K562 (cell line): ENCODE measurements at regions not wholly inside any gene's neighbourhood (a gene's known extent, or its start where the extent isn't known, plus 50 kb on each side); places are given as distances from the start of the nearest gene placed in this dataset.

Source experiments
- ATAC-seq: fragments of 200-7000 bp; cut with Tn5 transposase; 3 replicates; pipeline ENCODE4 v1.9.1; 2020; ENCODE audit warnings: moderate library complexity
- BruUV-seq: library from RNA; stranded (reverse); fragments of 400-500 nt; replicated peaks from 2 replicates; lab custom pipeline; 2021; lab: Mats Ljungman, UMichigan
- CTCF ChIA-PET: fragments of 300-600 bp; formaldehyde crosslinking; extraction: SDS; loops from one replicate; lab custom pipeline; 2021; ENCODE audit warnings: low intra/inter-chr PET ratio; lab: Yijun Ruan, JAX
- POLR2A ChIA-PET: fragments of 300-600, 350-650 bp; sonication (Branson Sonifier 250); formaldehyde crosslinking; extraction: SDS; loops from one replicate; lab custom pipeline; 2021; ENCODE audit warnings: antibody characterized with exemption, inconsistent platforms; lab: Yijun Ruan, JAX
- DNase-seq, 4 experiments: peaks; one replicate each; pipeline versions ENCODE4 v3.0.0 to v3.0.0-alpha.2; 2011 to 2018; ENCODE audit warnings: low spot score in 3 of 4, mixed read lengths in 3 of 4; ENCODE audit errors: extremely low read depth in 1 of 4
- FAIRE-seq: peaks from 2 replicates; lab custom pipeline; 2011; peaks lifted over from hg19 to GRCh38; lab: Jason Lieb, UNC
- H2AFZ ChIP-seq: 2 replicates; pipeline ENCODE4 v1.6.0; 2011; ENCODE audit warnings: low read depth, low read length, control low read depth, inconsistent platforms
- H3K27ac ChIP-seq: fragments of 200-600 bp; 3 replicates; pipeline ENCODE4 v1.8.0; 2011; ENCODE audit warnings: low read depth, mild to moderate bottlenecking, control low read depth, inconsistent platforms, low read length, moderate library complexity, mixed read lengths; ENCODE audit errors: extremely low read depth
- H3K27me3 ChIP-seq, 2 experiments: fragments of 300-600 bp in 1 of 2; 2 replicates in 1 of 2; 3 replicates in 1 of 2; pipeline versions ENCODE4 v1.6.0 to v1.8.0; 2011; ENCODE audit warnings: inconsistent platforms in 2 of 2, low read length in 2 of 2, mild to moderate bottlenecking in 1 of 2, mixed read lengths in 1 of 2, moderate library complexity in 1 of 2; ENCODE audit not compliant: control insufficient read depth in 2 of 2, insufficient read depth in 2 of 2
- H3K36me3 ChIP-seq: fragments of 300-600 bp; 3 replicates; pipeline ENCODE4 v1.8.0; 2011; ENCODE audit warnings: mild to moderate bottlenecking, low read length, inconsistent platforms; ENCODE audit not compliant: control insufficient read depth, insufficient read depth
- H3K4me1 ChIP-seq, 2 experiments: fragments of 200-600 bp in 1 of 2; replicated peaks in 1 of 2; 2 replicates in 1 of 2; 3 replicates in 1 of 2; pipeline versions ENCODE4 v1.5.1 to v1.8.0; 2011; ENCODE audit warnings: inconsistent platforms in 2 of 2, low read length in 2 of 2, mild to moderate bottlenecking in 1 of 2, mixed read lengths in 1 of 2, moderate library complexity in 1 of 2; ENCODE audit not compliant: control insufficient read depth in 2 of 2, insufficient read depth in 2 of 2
- H3K4me2 ChIP-seq: 2 replicates; pipeline ENCODE4 v1.6.1; 2011; ENCODE audit warnings: low read length, control low read depth, inconsistent platforms, mixed read lengths; ENCODE audit not compliant: insufficient read depth
- H3K4me3 ChIP-seq: fragments of 200-600 bp; sonication (generic), shearing (Covaris generic); 2 replicates; pipeline ENCODE4 v1.5.1; 2016; ENCODE audit warnings: control low read depth, inconsistent platforms
- H3K79me2 ChIP-seq: fragments of 200-600 bp; 3 replicates; pipeline ENCODE4 v1.8.0; 2011; ENCODE audit warnings: low read length, inconsistent platforms; ENCODE audit not compliant: control insufficient read depth, insufficient read depth
- H3K9ac ChIP-seq, 2 experiments: 2 replicates each; pipeline versions ENCODE4 v1.6.0 to v1.6.1; 2011; ENCODE audit warnings: low read depth in 2 of 2, low read length in 2 of 2, control low read depth in 1 of 2, inconsistent platforms in 1 of 2, mild to moderate bottlenecking in 1 of 2, mixed read lengths in 1 of 2; ENCODE audit not compliant: insufficient read depth in 1 of 2
- H3K9me1 ChIP-seq: one replicate; pipeline ENCODE4 v1.6.0; 2011; ENCODE audit warnings: inconsistent platforms, mild to moderate bottlenecking, low read length, moderate library complexity; ENCODE audit not compliant: control insufficient read depth, insufficient read depth
- H3K9me3 ChIP-seq: replicated peaks from 2 replicates; pipeline ENCODE4 v1.5.1; 2011; ENCODE audit warnings: low read depth, low read length, inconsistent platforms; ENCODE audit not compliant: control insufficient read depth, insufficient read depth
- H4K20me1 ChIP-seq: replicated peaks from 2 replicates; pipeline ENCODE4 v1.6.1; 2011; ENCODE audit warnings: low read length, inconsistent platforms, mixed read lengths; ENCODE audit not compliant: control insufficient read depth, insufficient read depth
- BRD4 ChIP-seq: fragments of 200-600 bp; sonication (generic); IDR thresholded peaks from 2 replicates; pipeline ENCODE4 v1.6.1; 2017; ENCODE audit warnings: inconsistent platforms
- C11orf30 ChIP-seq: fragments of 450-650 bp; IDR thresholded peaks from 2 replicates; pipeline ENCODE4 v1.6.1; 2016; ENCODE audit warnings: low read depth, mild to moderate bottlenecking
- CBFA2T3 ChIP-seq: fragments of 450-650 bp; IDR thresholded peaks from 2 replicates; pipeline ENCODE4 v1.6.1; 2017
- E2F8 ChIP-seq: fragments of 450-650 bp; IDR thresholded peaks from 2 replicates; pipeline ENCODE4 v1.7.1; 2018; ENCODE audit warnings: mild to moderate bottlenecking, low read depth; ENCODE audit not compliant: partially characterized antibody
- HNRNPL ChIP-seq: fragments of 200-400 bp; formaldehyde crosslinking; IDR thresholded peaks from 2 replicates; pipeline ENCODE4 v1.6.1; 2017; ENCODE audit warnings: low read depth, mild to moderate bottlenecking, low read length
- HOXB6 ChIP-seq: fragments of 250-450 bp; sonication (Bioruptor Pico); IDR thresholded peaks from 2 replicates; pipeline ENCODE4 v1.5.1; 2022; ENCODE audit warnings: mild to moderate bottlenecking, borderline replicate concordance
- KAT8 ChIP-seq: fragments of 450-650 bp; IDR thresholded peaks from 2 replicates; pipeline ENCODE4 v1.6.1; 2016; ENCODE audit warnings: low read depth, mild to moderate bottlenecking
- MAFG ChIP-seq: fragments of 450-650 bp; conservative IDR thresholded peaks from 2 replicates; pipeline ENCODE4 v1.6.1; 2016; ENCODE audit warnings: missing genetic modification characterization, missing compliant biosample characterization
- MEF2A ChIP-seq: IDR thresholded peaks from 2 replicates; pipeline ENCODE4 v1.6.1; 2011; ENCODE audit warnings: low read depth, mild to moderate bottlenecking, low read length, moderate library complexity; ENCODE audit not compliant: control insufficient read depth
- NCOA1 ChIP-seq: fragments of 450-650 bp; IDR thresholded peaks from 2 replicates; pipeline ENCODE4 v1.6.1; 2016; ENCODE audit warnings: low read depth
- NFE2 ChIP-seq: IDR thresholded peaks from 2 replicates; pipeline ENCODE4 v1.6.1; 2014; ENCODE audit warnings: antibody characterized with exemption, low read depth
- NUFIP1 ChIP-seq: fragments of 450-650 bp; IDR thresholded peaks from 2 replicates; pipeline ENCODE4 v1.6.1; 2018; ENCODE audit not compliant: partially characterized antibody
- RBM39 ChIP-seq: fragments of 200-400 bp; formaldehyde crosslinking; optimal IDR thresholded peaks from 2 replicates; pipeline ENCODE3; 2018; ENCODE audit warnings: low read depth, low read length
- SP2 ChIP-seq: IDR thresholded peaks from 2 replicates; pipeline ENCODE4 v1.6.1; 2011; ENCODE audit warnings: mild to moderate bottlenecking, low read depth, low read length, moderate library complexity; ENCODE audit not compliant: poor library complexity, severe bottlenecking; ENCODE audit errors: extremely low read depth
- ZNF124 ChIP-seq: sonication (generic); formaldehyde crosslinking; IDR thresholded peaks from 2 replicates; pipeline ENCODE4 v1.8.1; 2022; ENCODE audit warnings: missing genetic modification reagents
- ZNF232 ChIP-seq: sonication (generic); formaldehyde crosslinking; IDR thresholded peaks from 2 replicates; pipeline ENCODE4 v1.8.0; 2022; ENCODE audit warnings: mild to moderate bottlenecking, missing genetic modification reagents
- ZNF239 ChIP-seq: fragments of 250-450 bp; sonication (Bioruptor Pico); IDR thresholded peaks from 2 replicates; pipeline ENCODE4 v1.4.0; 2020; ENCODE audit warnings: mild to moderate bottlenecking
- ZNF316 ChIP-seq: fragments of 450-650 bp; IDR thresholded peaks from 2 replicates; pipeline ENCODE4 v1.6.1; 2016
- WGBS: fragments of 100-300 bp; shearing (Covaris generic); methylation state at CpG from one replicate; pipeline ENCODE4 v1.1.6; 2016; ENCODE audit warnings: low coverage, mixed read lengths; ENCODE audit not compliant: insufficient coverage; ENCODE audit errors: missing lambda C conversion rate; 5-methylcytosine and 5-hydroxymethylcytosine counted together
- in situ Hi-C: fragments of 300-500 bp; cut with MboI; formaldehyde crosslinking; loops from 4 replicates; pipeline ENCODE4 v1.15.0; 2018; ENCODE audit warnings: inconsistent platforms, mixed read lengths
- intact Hi-C: fragments of 100-400 bp; cut with micrococcal nuclease; formaldehyde crosslinking; loops from 2 replicates; pipeline ENCODE4 v1.14.2; 2022
- TF ChIP-seq, protein P1 (sequence below): sonication (generic); formaldehyde crosslinking; IDR thresholded peaks from 2 replicates; pipeline ENCODE4 v1.8.0; 2022; ENCODE audit warnings: mild to moderate bottlenecking, missing genetic modification reagents

DNA sequence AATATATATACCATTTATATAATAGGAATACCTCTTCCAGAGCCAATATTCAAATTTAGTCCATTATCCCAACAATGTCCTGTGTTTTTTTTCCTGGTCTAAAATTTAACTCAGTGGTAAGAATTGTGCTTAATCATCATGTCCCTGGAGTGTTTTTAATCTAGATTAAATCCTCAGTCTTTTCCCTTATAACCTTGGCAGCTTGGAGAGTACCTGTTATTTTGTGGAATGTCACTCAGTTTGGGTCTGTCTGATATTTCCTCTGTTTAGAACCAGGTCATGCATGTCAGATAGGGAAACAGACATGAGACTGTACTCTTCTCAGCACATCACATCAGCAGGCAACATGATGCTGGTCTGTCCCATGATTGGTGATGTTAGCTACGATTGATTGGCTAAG, 96.6 kb downstream of the HPGD start:
- CTCF ChIA-PET = no interaction called here
- 83% methylated on average over 1 of the region's 1 CpG for WGBS
- TF ChIP-seq BRD4 (no peak), MAFG (tag) (peak; percentile 36), KAT8 (no peak), HOXB6 (CRISPR knock-in tag) (no peak), ZNF124 (CRISPR knock-in tag) (no peak), MEF2A (no peak), CBFA2T3 (no peak), ZNF232 (CRISPR knock-in tag) (no peak), NCOA1 (no peak), ZNF239 (CRISPR knock-in tag) (no peak), C11orf30 (peak; percentile 64), ZNF316 (peak; percentile 58), E2F8 (no peak), RBM39 (no peak), NFE2 (peak; percentile 33; the same call in 1 of the 2 replicates), SP2 (no peak), NUFIP1 (no peak), HNRNPL (no peak)
- TF ChIP-seq, protein P1, sequence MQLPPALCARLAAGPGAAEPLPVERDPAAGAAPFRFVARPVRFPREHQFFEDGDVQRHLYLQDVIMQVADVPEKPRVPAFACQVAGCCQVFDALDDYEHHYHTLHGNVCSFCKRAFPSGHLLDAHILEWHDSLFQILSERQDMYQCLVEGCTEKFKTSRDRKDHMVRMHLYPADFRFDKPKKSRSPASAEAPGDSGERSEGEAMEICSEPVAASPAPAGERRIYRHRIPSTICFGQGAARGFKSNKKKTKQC = no peak
- Histone ChIP-seq H3K27me3 (no peaks in the 10 kb centered on the region), H3K4me2 (no peak overlapping the region), H3K9me3 (no peaks in the 10 kb centered on the region), H3K27ac (no peak overlapping the region), H3K9ac (no peak overlapping the region), H3K79me2 (no peaks in the 10 kb centered on the region), H3K4me1 (peaks cover 7 to 23% of the 10 kb centered on the region in 2 experiments; a peak in 4 of 5 replicates), H4K20me1 (no peaks in the 10 kb centered on the region), H3K9me1 (no peaks in the 10 kb centered on the region), H3K4me3 (no peak overlapping the region), H2AFZ (0 out of 2 replicates have a peak overlapping the region, but pooled peaks have one; percentile 27), H3K36me3 (no peaks in the 10 kb centered on the region)
- FAIRE-seq (no peak), DNase-seq (no peak), ATAC-seq (no peak)
- BruUV-seq = no TSS peak
- in situ Hi-C loops = no loop called here
- POLR2A ChIA-PET = no interaction called here
- intact Hi-C loops = no loop called here
